ENCODE measurements at regions not wholly inside any gene's neighbourhood (a gene's known extent, or its start where the extent isn't known, plus 50 kb on each side); places are given as distances from the start of the nearest gene placed in this dataset.

DNA sequence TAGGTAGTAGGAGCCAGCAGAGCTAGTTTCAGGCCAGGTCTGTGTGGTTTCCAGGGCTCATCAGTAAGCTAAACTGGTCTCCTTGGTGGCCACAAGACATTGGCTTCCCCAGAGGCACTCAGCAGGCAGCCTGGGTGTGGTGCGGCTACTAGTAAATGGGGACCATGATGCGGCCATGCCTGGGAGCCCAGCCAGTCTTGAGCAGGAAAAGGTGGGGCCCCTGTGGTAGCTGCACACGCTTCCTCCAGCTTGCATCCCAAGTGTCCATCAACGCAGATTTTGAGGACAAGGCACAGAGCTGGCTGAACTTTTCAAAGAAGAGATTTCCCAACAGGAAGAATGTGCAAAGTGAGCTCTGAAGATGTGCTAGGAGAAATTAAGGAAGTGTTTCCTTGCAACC, 107.4 kb upstream of the NAA20 start:
- ChIA-PET CTCF (ENCODE audit: unreplicated experiment) (no interaction called here), POLR2A (interaction anchor here (0.6 to 0.7 kb wide), 2 partner anchors 32 to 91 kb away, joined by 3 read pairs; no protein-coding TSS in a partner anchor)
- Histone ChIP-seq H4K20me1 (ENCODE audit: insufficient read depth, low read length) (no peaks in the 10 kb centered on the region), H2AFZ (ENCODE audit: low read length) (no peak overlapping the region), H3K9me3 (ENCODE audit: low read length) (no peaks in the 10 kb centered on the region), H3K9me2 (ENCODE audit: insufficient read depth, low read length) (no peaks in the 10 kb centered on the region), H3K79me2 (ENCODE audit: insufficient read depth, low read depth, low read length) (no peaks in the 10 kb centered on the region), H3K36me3 (ENCODE audit: insufficient read depth, low read length) (no peaks in the 10 kb centered on the region), H3K27ac (ENCODE audit: low read depth, low read length, poor library complexity, severe bottlenecking) (no peak overlapping the region), H3K4me3 (ENCODE audit: low read depth, low read length, poor library complexity, severe bottlenecking) (no peak overlapping the region), H3K4me2 (ENCODE audit: low read length) (no peak overlapping the region), H3K4me1 (ENCODE audit: insufficient read depth, low read length, poor library complexity, severe bottlenecking) (no peaks in the 10 kb centered on the region)
- intact Hi-C loops (cut with micrococcal nuclease; ENCODE audit: unreplicated experiment): no loop called here
- DNase-seq (ENCODE audit: low spot score): no peak
- no peak for TF ChIP-seq CTCF (conservative IDR thresholded peaks at IDR 0.05; ENCODE audit: low read length)
- no peak for TF ChIP-seq EZH2phosphoT487 (IDR thresholded peaks at IDR 0.05; ENCODE audit: borderline replicate concordance, low read depth, low read length)
- BruUV-seq (replicated peaks): no TSS peak

- TF ChIP-seq EZH2phosphoT487 (IDR thresholded peaks at IDR 0.05; ENCODE audit: borderline replicate concordance, low read depth, low read length) (no peak), CTCF (conservative IDR thresholded peaks at IDR 0.05; ENCODE audit: low read length) (no peak)
- ChIA-PET POLR2A (no interaction called here), CTCF (ENCODE audit: unreplicated experiment) (no interaction called here)
Measured at GRCh38 chr20:19911810-19912382, 105.3 kb upstream of the NAA20 start.

GRCh38 chr20:19913349-19913748, 103.8 kb upstream of the NAA20 start:
- ChIA-PET CTCF (ENCODE audit: unreplicated experiment) (no interaction called here), POLR2A (no interaction called here)
- intact Hi-C loops (cut with micrococcal nuclease; ENCODE audit: unreplicated experiment): no loop called here
- no TSS peak for BruUV-seq (replicated peaks)
- Histone ChIP-seq H3K27ac (ENCODE audit: low read depth, low read length, poor library complexity, severe bottlenecking) (no peak overlapping the region), H3K4me1 (ENCODE audit: insufficient read depth, low read length, poor library complexity, severe bottlenecking) (no peaks in the 10 kb centered on the region), H3K9me3 (ENCODE audit: low read length) (no peaks in the 10 kb centered on the region), H4K20me1 (ENCODE audit: insufficient read depth, low read length) (no peaks in the 10 kb centered on the region), H3K4me2 (ENCODE audit: low read length) (no peak overlapping the region), H2AFZ (ENCODE audit: low read length) (no peak overlapping the region), H3K79me2 (ENCODE audit: insufficient read depth, low read depth, low read length) (no peaks in the 10 kb centered on the region), H3K36me3 (ENCODE audit: insufficient read depth, low read length) (no peaks in the 10 kb centered on the region), H3K4me3 (ENCODE audit: low read depth, low read length, poor library complexity, severe bottlenecking) (no peak overlapping the region), H3K9me2 (ENCODE audit: insufficient read depth, low read length) (no peaks in the 10 kb centered on the region)
- no peak for TF ChIP-seq CTCF (conservative IDR thresholded peaks at IDR 0.05; ENCODE audit: low read length)
- TF ChIP-seq EZH2phosphoT487 (IDR thresholded peaks at IDR 0.05; ENCODE audit: borderline replicate concordance, low read depth, low read length): no peak
- no peak for DNase-seq (ENCODE audit: low spot score)

More at GRCh38 chr20:19911810-19912382, 105.3 kb upstream of the NAA20 start:
- H3K4me3 ChIP-seq (ENCODE audit: low read depth, low read length, poor library complexity, severe bottlenecking): no peak overlapping the region
- no peaks in the 10 kb centered on the region for H3K4me1 ChIP-seq (ENCODE audit: insufficient read depth, low read length, poor library complexity, severe bottlenecking)
- no peak overlapping the region for H3K4me2 ChIP-seq (ENCODE audit: low read length)
- intact Hi-C loops (cut with micrococcal nuclease; ENCODE audit: unreplicated experiment): no loop called here
- BruUV-seq (replicated peaks): no TSS peak
- H3K9me3 ChIP-seq (ENCODE audit: low read length): no peaks in the 10 kb centered on the region
- H3K9me2 ChIP-seq (ENCODE audit: insufficient read depth, low read length): no peaks in the 10 kb centered on the region
- DNase-seq (ENCODE audit: low spot score): no peak
- no peaks in the 10 kb centered on the region for H3K79me2 ChIP-seq (ENCODE audit: insufficient read depth, low read depth, low read length)
- no peaks in the 10 kb centered on the region for H4K20me1 ChIP-seq (ENCODE audit: insufficient read depth, low read length)
- no peak overlapping the region for H3K27ac ChIP-seq (ENCODE audit: low read depth, low read length, poor library complexity, severe bottlenecking)
- no peak overlapping the region for H2AFZ ChIP-seq (ENCODE audit: low read length)
- H3K36me3 ChIP-seq (ENCODE audit: insufficient read depth, low read length): no peaks in the 10 kb centered on the region
